ENCODE measurements at regions not wholly inside any gene's neighbourhood (a gene's known extent, or its start where the extent isn't known, plus 50 kb on each side); places are given as distances from the start of the nearest gene placed in this dataset.
A peak's percentile ranks its signal among the peaks of the same experiment; 100 is the strongest.
"Not testable (repeated sequence)": the region's sequence is repeated elsewhere in the genome, so short reads cannot be mapped to it uniquely, and the experiment has no call there.

DNA sequence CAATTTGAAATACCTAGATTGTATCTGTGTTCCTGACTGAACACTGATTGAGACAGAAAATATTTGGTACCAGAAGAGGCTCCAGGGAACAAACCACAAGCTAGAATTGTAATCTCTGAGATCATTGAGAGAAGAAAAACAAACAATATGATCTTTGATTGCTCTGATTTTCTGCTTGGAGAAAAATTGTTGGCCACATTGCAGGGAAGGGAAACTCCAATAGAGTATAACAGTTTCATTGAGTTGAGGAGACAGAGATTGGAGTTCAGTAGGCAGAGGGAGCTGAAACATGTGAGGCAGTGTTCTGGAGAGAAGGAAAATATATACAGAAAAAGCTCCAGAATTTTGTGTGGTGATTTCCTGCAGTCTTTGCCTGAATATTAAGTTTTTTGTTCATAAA, 158.2 kb downstream of the C4orf33 start:
- DNase-seq (ENCODE audit: low read depth in 2 of 2): no peak

GRCh38 chr4:129254526-129254925, 158.6 kb downstream of the C4orf33 start:
- no peak for DNase-seq (ENCODE audit: low read depth in 2 of 2)

DNA sequence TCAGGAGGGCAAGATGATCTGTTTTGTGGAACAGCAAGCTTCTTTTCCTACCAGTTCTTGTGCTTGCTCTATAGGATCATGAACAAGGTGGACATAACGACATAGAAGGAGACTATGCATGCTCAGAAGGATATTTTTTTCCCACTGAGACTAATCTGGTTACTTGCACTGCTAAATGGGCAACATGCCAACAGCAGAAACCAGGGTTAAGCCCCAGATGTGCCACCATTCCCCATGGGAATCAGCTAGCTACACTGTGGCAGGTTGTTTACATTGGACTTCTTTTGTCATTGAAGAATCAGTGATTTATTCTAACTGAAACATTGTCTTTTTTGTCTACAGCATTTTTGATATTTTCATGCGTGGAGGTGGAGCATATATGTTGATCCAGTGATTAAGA, 165.6 kb downstream of the C4orf33 start:
- no peak for DNase-seq (ENCODE audit: low read depth in 2 of 2)

DNA sequence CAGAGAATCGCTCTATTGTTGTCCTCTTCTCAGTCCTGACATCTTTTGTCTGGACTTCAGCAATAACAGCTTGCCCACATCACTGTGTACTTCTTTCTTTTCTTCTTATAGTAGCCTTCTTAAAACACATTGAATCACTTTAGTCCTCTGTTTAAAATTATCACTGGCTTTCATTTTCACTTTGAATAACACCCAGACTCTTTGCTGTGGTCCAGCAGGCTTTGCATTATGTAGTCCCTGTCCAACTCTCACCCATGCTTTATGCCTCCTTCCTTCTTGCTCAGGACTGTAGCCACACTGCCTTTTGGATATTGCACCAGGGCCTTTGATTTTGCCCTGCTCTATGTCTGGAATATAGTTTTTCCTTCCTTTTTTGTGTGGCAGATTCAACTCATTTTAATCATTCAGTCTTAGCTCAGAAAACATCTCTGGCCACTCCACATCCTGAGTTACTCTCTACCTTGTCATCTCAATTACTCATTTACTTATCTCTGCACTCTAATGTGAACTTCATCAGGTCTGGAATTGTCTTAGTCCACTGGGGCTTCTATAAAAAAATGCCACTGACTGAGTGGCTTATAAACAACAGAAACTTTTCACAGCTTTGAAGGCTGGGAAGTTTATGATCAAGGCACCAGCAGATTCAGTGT, 168.2 kb downstream of the C4orf33 start:
- no peak for DNase-seq (ENCODE audit: low read depth in 2 of 2)

DNA sequence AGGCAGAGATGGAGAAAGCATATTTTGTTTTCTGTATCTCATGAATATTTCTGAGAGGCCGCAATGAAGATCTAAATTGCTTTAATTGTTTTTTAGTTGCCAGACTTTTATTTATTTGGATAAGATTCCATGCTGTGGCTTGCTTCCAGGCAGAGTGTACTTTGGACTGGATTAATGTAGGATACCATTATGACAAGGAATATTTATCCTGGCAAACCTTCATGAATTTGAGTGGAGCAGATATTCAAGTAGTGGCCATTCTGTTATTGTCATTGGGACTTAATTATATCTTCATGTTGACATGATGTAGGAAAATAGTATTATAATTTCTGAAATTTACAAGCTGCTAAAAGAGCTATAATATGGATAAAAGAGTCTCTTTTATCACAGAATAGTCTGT, 182.9 kb downstream of the C4orf33 start:
- peak in 1 of 2 donors; percentile 55 for DNase-seq (ENCODE audit: low read depth in 2 of 2)

- no peak for DNase-seq (ENCODE audit: low read depth in 2 of 2)
Observed at GRCh38 chr4:129282293-129282692, 186.3 kb downstream of the C4orf33 start.

DNA sequence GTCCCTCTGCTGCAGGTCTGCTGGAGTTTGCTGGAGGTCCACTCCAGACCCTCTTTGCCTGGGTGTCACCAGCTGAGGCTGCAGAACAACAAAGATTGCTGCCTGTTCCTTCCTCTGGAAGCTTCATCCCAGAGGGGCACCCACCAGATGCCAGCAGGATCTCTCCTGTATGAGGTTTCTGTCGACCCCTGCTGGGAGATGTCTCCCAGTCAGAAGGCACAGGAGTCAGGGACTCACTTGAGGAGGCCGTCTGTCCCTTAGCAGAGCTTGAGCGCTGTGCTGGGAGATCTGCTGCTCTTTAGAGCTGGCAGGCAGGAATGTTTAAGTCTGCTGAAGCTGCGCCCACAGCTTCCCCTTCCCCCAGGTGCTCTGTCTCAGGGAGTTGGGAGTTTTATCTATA, 196.2 kb downstream of the C4orf33 start:
- not testable (repeated sequence) for DNase-seq (ENCODE audit: low read depth in 2 of 2)

DNA sequence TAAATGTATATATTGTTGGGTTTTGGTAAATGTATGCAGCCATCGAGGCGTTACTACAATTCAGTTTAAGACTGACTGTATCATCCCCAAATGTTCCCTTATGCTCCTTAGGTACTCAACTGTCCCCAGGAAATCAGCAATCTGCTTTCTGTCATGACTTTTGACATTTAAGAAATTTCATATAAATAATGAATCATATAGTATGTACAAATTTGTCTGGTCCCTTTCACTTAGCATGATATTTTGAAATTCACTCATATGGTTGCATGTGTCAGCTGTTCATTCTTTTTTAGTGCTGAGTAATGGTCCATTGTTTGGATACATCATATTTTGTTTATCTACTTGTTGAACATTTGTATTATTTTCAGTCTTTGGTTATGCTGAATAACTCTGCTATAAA, 218.8 kb downstream of the C4orf33 start:
- DNase-seq (ENCODE audit: low read depth in 2 of 2): no peak

GRCh38 chr4:129322920-129323319, 227.0 kb downstream of the C4orf33 start:
- no peak for DNase-seq (ENCODE audit: low read depth in 2 of 2)

GRCh38 chr4:129323658-129324057, 227.7 kb downstream of the C4orf33 start:
- no peak for DNase-seq (ENCODE audit: low read depth in 2 of 2)

DNA sequence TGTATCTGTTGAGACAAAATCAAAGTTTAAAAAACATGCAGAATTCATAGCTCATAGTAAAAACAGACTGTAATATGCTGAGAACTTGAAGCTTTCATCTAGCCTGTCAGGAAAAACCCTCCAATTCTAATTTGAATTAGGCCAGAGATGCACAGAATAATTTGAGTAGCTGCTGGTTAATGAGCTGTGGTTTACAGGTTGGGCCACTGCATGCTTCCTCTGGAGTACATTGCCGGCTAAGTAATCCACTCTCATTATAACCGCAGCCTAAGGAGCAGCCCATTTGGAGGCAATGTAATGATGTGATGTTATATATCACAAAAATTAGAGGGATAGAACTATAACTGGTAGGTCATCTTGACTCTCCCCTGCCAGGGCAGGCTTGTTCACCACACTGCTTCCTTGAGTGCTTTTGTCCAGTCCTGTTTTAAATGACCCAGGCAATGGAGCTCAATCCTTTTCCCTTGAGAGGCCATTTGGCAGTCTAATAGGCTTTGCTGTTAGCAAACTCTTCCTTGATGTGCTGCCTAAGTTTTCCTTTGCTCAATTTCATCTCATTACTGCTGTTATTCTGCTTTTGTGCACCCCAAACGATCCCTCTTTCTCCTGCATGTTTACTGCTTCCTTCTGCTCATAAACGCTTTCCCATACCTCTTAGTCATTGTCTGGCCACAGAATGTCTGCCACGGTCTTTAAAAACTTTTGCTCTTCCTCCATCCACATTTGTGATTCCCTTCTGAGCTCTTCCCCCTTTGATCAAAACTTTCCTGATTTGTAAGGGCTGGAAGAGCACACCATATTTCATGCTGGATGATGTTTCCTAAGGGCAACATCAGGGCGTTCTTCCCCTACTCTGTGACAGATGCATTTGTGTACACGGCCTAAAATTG, 230.9 kb downstream of the C4orf33 start:
- DNase-seq (ENCODE audit: low read depth in 2 of 2): no peak

GRCh38 chr4:129327637-129328036, 231.7 kb downstream of the C4orf33 start:
- no peak for DNase-seq (ENCODE audit: low read depth in 2 of 2)

DNA sequence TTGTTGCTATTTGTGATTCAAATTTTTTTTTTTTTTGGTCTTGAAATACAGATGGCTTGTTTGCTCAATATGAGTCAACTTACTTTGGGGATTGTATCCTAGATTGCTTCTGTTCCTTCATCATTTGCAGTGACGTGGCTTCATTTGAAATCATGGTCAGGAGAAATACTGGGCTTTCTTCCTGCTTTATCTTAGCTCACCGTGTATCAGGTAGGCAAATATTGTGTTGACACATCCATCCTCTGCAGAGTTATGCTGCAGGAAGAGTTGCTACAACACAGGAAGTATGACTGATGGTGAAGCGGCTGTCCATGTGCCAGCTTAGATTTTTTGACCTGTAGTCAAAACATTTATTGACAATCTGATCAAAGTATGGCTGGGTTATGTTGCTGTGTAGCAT, 232.2 kb downstream of the C4orf33 start:
- peak in 1 of 2 donors; percentile 43 for DNase-seq (ENCODE audit: low read depth in 2 of 2)

DNA sequence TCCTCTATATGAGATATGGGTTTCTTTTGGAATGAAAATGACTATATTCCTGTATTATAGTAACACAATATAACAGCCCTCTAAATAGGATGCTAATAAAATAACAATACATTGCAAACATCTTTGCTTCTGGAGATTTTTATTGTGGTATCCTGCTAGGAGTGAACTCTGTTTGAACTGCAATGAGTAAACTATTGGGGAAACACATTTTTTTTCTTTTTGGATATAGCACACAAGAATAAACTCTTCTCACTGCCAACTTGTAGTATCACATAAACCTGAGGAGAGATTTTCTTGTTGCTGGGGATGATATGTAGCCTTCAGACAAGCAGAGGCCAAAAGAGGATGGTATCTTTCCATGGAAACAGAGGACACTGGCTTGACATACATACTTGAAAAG, 238.2 kb downstream of the C4orf33 start:
- no peak for DNase-seq (ENCODE audit: low read depth in 2 of 2)

DNA sequence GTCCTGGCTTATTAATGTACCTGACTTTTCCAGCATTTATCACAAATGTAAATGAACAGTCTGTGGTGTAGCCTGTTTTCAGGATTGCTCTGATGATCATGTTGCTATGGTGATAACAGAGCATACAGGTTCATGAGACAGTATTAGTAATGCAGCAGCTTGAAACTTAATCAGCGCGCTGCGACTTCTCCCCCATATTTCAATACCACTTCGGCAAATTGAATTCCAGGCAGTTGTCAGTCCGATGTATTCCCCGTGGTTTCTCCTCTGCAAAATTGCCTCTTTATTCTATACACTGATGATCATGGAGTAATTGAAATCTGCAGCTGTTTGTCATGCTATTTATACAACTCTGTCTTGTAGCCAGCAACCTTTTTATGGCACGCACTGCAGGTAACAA, 239.3 kb downstream of the C4orf33 start:
- no peak for DNase-seq (ENCODE audit: low read depth in 2 of 2)

DNA sequence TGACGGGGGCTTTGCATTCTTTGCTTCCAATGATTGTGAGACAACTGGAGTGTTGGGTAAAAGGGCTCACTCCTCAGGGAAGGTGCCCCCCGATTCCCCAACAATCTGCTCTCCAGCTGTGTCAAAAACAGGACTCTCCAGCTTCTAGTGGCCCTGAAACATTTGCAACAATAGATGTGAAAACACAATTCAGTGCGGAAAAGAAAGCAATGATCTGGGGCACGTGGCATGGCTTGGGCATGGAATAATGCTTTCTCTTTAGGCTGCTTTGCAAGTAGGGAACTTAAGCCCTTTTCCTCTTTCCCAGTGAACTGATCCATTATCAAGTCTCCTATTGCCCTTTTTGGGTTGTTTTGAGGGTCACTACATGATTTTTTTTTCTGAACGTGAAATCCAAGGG, 239.9 kb downstream of the C4orf33 start:
- peak in 1 of 2 donors; percentile 3 for DNase-seq (ENCODE audit: low read depth in 2 of 2)

- DNase-seq (ENCODE audit: low read depth in 2 of 2): no peak
Observed at GRCh38 chr4:129336457-129337227, 240.7 kb downstream of the C4orf33 start.

GRCh38 chr4:129337228-129337620, 241.3 kb downstream of the C4orf33 start:
- DNase-seq (ENCODE audit: low read depth in 2 of 2): no peak

- DNase-seq (ENCODE audit: low read depth in 2 of 2): peak; percentile 44 to 74
Observed at GRCh38 chr4:129342819-129343408, 247.0 kb downstream of the C4orf33 start.

DNA sequence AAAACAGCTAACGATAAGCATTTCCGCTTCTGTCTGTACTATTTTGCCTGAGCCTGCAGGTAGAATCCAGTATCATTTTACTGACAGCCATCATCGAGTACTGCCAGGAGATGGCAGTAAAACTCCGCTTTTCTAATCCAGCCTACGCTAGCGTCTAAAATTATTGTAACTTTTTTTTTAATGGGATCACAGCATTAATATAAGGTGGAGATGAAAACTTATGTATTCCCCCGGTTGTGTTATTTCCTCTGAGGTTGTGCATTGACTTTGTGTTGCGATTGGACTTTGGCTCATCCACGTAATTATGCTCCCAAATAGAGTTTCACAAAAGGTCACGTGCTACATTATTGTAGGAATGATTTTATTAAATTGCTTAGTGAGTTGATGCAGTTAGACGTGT, 248.1 kb downstream of the C4orf33 start:
- DNase-seq (ENCODE audit: low read depth in 2 of 2): peak; percentile 36 to 68

DNA sequence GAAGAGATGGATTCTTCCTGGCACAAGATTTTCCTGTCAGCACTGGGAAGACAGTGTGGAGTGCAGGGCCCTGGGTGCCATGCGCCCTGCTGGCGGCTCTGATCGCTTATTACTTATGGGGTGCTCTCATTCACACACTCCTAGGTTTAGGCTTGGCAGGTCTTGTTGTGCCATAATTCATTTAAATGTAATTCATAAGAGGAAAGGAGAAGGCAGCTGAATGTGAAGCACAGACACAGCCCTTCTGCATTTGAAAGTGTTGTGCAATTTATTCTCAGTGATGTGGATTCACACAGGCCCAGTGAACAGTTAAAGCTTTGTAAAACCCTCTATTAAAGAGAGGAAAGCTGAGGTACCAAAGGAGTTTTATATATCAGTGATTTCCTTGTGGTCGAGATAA, 249.7 kb downstream of the C4orf33 start:
- no peak for DNase-seq (ENCODE audit: low read depth in 2 of 2)

- no peak for DNase-seq (ENCODE audit: low read depth in 2 of 2)
Observed at GRCh38 chr4:129346036-129346435, 250.1 kb downstream of the C4orf33 start.

Measured in lung microvascular endothelial cell (primary cell).